ENCODE measurements at regions not wholly inside any gene's neighbourhood (a gene's known extent, or its start where the extent isn't known, plus 50 kb on each side); places are given as distances from the start of the nearest gene placed in this dataset.

GRCh38 chr5:104199771-104200170 lies 637.2 kb upstream of the NUDT12 start:
- DNase-seq, result no peak

- DNase-seq, result no peak
Measured at GRCh38 chr5:104198156-104198555, 635.6 kb upstream of the NUDT12 start.

GRCh38 chr5:104189909-104190308 lies 627.3 kb upstream of the NUDT12 start:
- DNase-seq, result no peak

GRCh38 chr5:104189031-104189430 lies 626.4 kb upstream of the NUDT12 start:
- DNase-seq, result no peak

GRCh38 chr5:104187656-104188055 lies 625.1 kb upstream of the NUDT12 start:
- no peak for DNase-seq

- no peak for DNase-seq
Measured at GRCh38 chr5:104186510-104186909, 623.9 kb upstream of the NUDT12 start.

GRCh38 chr5:104186100-104186499 lies 623.5 kb upstream of the NUDT12 start:
- DNase-seq, result no peak

- DNase-seq, result no peak
Measured at GRCh38 chr5:104184264-104184663, 621.7 kb upstream of the NUDT12 start.

GRCh38 chr5:104178829-104179456 lies 616.4 kb upstream of the NUDT12 start:
- no peak for DNase-seq

- DNase-seq, result no peak
Measured at GRCh38 chr5:104178066-104178465, 615.5 kb upstream of the NUDT12 start.

- no peak for DNase-seq
Measured at GRCh38 chr5:104177651-104178050, 615.1 kb upstream of the NUDT12 start.

GRCh38 chr5:104172976-104173375 lies 610.4 kb upstream of the NUDT12 start:
- no peak for DNase-seq

GRCh38 chr5:104171958-104172690 lies 609.5 kb upstream of the NUDT12 start:
- no peak for DNase-seq

GRCh38 chr5:104170926-104171325 lies 608.3 kb upstream of the NUDT12 start:
- DNase-seq, result no peak

GRCh38 chr5:104146652-104147051 lies 584.1 kb upstream of the NUDT12 start:
- no peak for DNase-seq

- DNase-seq, result no peak
Measured at GRCh38 chr5:104139840-104140239, 577.3 kb upstream of the NUDT12 start.

- no peak for DNase-seq
Measured at GRCh38 chr5:104130320-104130719, 567.7 kb upstream of the NUDT12 start.

GRCh38 chr5:104128348-104128747 lies 565.8 kb upstream of the NUDT12 start:
- no peak for DNase-seq

GRCh38 chr5:104126980-104127379 lies 564.4 kb upstream of the NUDT12 start:
- no peak for DNase-seq

GRCh38 chr5:104119529-104119928 lies 556.9 kb upstream of the NUDT12 start:
- no peak for DNase-seq

- no peak for DNase-seq
Measured at GRCh38 chr5:104111632-104112031, 549.0 kb upstream of the NUDT12 start.

- no peak for DNase-seq
Measured at GRCh38 chr5:104096451-104096850, 533.9 kb upstream of the NUDT12 start.

GRCh38 chr5:104095527-104095926 lies 532.9 kb upstream of the NUDT12 start:
- no peak for DNase-seq

- no peak for DNase-seq
Measured at GRCh38 chr5:104088876-104089778, 526.5 kb upstream of the NUDT12 start.
